Keratinocyte (primary cell): ENCODE measurements at regions not wholly inside any gene's neighbourhood (a gene's known extent, or its start where the extent isn't known, plus 50 kb on each side); places are given as distances from the start of the nearest gene placed in this dataset.
"Not testable (repeated sequence)": the region's sequence is repeated elsewhere in the genome, so short reads cannot be mapped to it uniquely, and the experiment has no call there.

Source experiments
- DNase-seq: peaks from one replicate; pipeline ENCODE4 v3.0.0-alpha.2; 2011; ENCODE audit warnings: low read depth, missing footprints, low spot score
- FAIRE-seq: peaks from 2 replicates; lab custom pipeline; 2011; peaks lifted over from hg19 to GRCh38; lab: Jason Lieb, UNC
- H2AFZ ChIP-seq: 2 replicates; pipeline ENCODE4 v1.6.0; 2012; ENCODE audit warnings: low read length, control low read depth, inconsistent platforms; ENCODE audit not compliant: control insufficient read depth
- H3K27ac ChIP-seq: 2 replicates; pipeline ENCODE4 v1.5.1; 2011; ENCODE audit warnings: low read length; ENCODE audit not compliant: control insufficient read depth, insufficient read depth
- H3K27me3 ChIP-seq: 3 replicates; pipeline ENCODE4 v1.6.0; 2011; ENCODE audit warnings: low read length; ENCODE audit not compliant: control insufficient read depth, insufficient read depth; ENCODE audit errors: extremely low read depth
- H3K36me3 ChIP-seq, 2 experiments: 2 replicates in 1 of 2; 3 replicates in 1 of 2; pipeline ENCODE4 v1.5.1; 2011; ENCODE audit warnings: low read length in 2 of 2, mild to moderate bottlenecking in 1 of 2; ENCODE audit not compliant: control insufficient read depth in 2 of 2, insufficient read depth in 2 of 2; ENCODE audit errors: extremely low read depth in 1 of 2
- H3K4me1 ChIP-seq: 3 replicates; pipeline ENCODE4 v1.5.1; 2011; ENCODE audit warnings: low read length; ENCODE audit not compliant: control insufficient read depth, insufficient read depth; ENCODE audit errors: extremely low read depth
- H3K4me2 ChIP-seq: 3 replicates; pipeline ENCODE4 v1.6.0; 2011; ENCODE audit warnings: low read depth, low read length; ENCODE audit not compliant: control insufficient read depth, insufficient read depth; ENCODE audit errors: extremely low read depth
- H3K4me3 ChIP-seq, 3 experiments: fragments of 200-600 bp in 1 of 3; sonication (generic) in 1 of 3; 2 replicates in 2 of 3; 3 replicates in 1 of 3; pipeline ENCODE4 v1.5.1; 2011 to 2016; ENCODE audit warnings: low read length in 3 of 3, mild to moderate bottlenecking in 3 of 3, control low read depth in 2 of 3, inconsistent platforms in 1 of 3, low read depth in 1 of 3, mixed read lengths in 1 of 3, mixed run types in 1 of 3, moderate library complexity in 1 of 3; ENCODE audit not compliant: control insufficient read depth in 2 of 3, insufficient read depth in 2 of 3; ENCODE audit errors: extremely low read depth in 1 of 3
- H3K79me2 ChIP-seq: 2 replicates; pipeline ENCODE4 v1.6.0; 2012; ENCODE audit warnings: low read length; ENCODE audit not compliant: control insufficient read depth, insufficient read depth
- H3K9ac ChIP-seq: 3 replicates; pipeline ENCODE4 v1.6.0; 2011; ENCODE audit warnings: low read length; ENCODE audit not compliant: control insufficient read depth, insufficient read depth; ENCODE audit errors: extremely low read depth
- H3K9me1 ChIP-seq: 3 replicates; pipeline ENCODE4 v1.6.0; 2011; ENCODE audit warnings: low read length; ENCODE audit not compliant: control insufficient read depth, insufficient read depth; ENCODE audit errors: extremely low read depth
- H3K9me3 ChIP-seq: 2 replicates; pipeline ENCODE4 v1.5.1; 2012; ENCODE audit warnings: low read depth, low read length; ENCODE audit not compliant: control insufficient read depth
- H4K20me1 ChIP-seq: 3 replicates; pipeline ENCODE4 v1.6.0; 2011; ENCODE audit warnings: low read length; ENCODE audit not compliant: control insufficient read depth, insufficient read depth; ENCODE audit errors: extremely low read depth
- CTCF ChIP-seq, 3 experiments: IDR thresholded peaks in 1 of 3; conservative IDR thresholded peaks in 1 of 3; optimal IDR thresholded peaks in 1 of 3; 2 replicates in 2 of 3; 3 replicates in 1 of 3; pipeline versions ENCODE3 to v1.5.1; 2011; ENCODE audit warnings: low read length in 3 of 3, mild to moderate bottlenecking in 3 of 3, moderate library complexity in 2 of 3, control low read depth in 1 of 3, inconsistent platforms in 1 of 3; ENCODE audit not compliant: insufficient read depth in 2 of 3; ENCODE audit errors: extremely low read depth in 1 of 3
- EZH2 ChIP-seq: IDR thresholded peaks from one replicate; pipeline ENCODE4 v1.6.1; 2012; ENCODE audit warnings: inconsistent platforms, mild to moderate bottlenecking, low read length, moderate library complexity
- dilution Hi-C: fragments of 300-500 bp; cut with MboI; formaldehyde crosslinking; loops from one replicate; pipeline ENCODE4 v1.7.0; 2020; ENCODE audit warnings: low sequenced_read_pairs; ENCODE audit not compliant: extremely low pct_ligation_motif_present

- Histone ChIP-seq H3K79me2 (no peaks in the 10 kb centered on the region), H2AFZ (no peak overlapping the region), H3K36me3 (no peaks in the 10 kb centered on the region), H3K9ac (no peak overlapping the region), H3K4me2 (no peak overlapping the region), H3K4me3 (no peak overlapping the region), H3K27ac (no peak overlapping the region), H3K9me3 (no peaks in the 10 kb centered on the region), H3K4me1 (no peaks in the 10 kb centered on the region), H3K9me1 (no peaks in the 10 kb centered on the region), H4K20me1 (no peaks in the 10 kb centered on the region), H3K27me3 (no peaks in the 10 kb centered on the region)
- FAIRE-seq (no peak), DNase-seq (no peak)
- dilution Hi-C loops, result no loop called here
- TF ChIP-seq CTCF (optimal IDR thresholded peaks at IDR 0.05 in 1 of 3, IDR thresholded peaks at IDR 0.05 in 1 of 3, conservative IDR thresholded peaks at IDR 0.05 in 1 of 3; ENCODE audit: extremely low read depth in 1 of 3, insufficient read depth in 2 of 3, low read length in 3 of 3), result no peak
- no peak for TF ChIP-seq EZH2
Observed at GRCh38 chr4:177191586-177191985, 118.1 kb upstream of the NEIL3 start.

GRCh38 chr4:177191991-177192390 lies 117.7 kb upstream of the NEIL3 start:
- Histone ChIP-seq H3K9ac (no peak overlapping the region), H3K9me1 (no peaks in the 10 kb centered on the region), H3K4me1 (no peaks in the 10 kb centered on the region), H3K4me2 (no peak overlapping the region), H2AFZ (no peak overlapping the region), H3K79me2 (no peaks in the 10 kb centered on the region), H3K27me3 (no peaks in the 10 kb centered on the region), H3K27ac (no peak overlapping the region), H3K9me3 (no peaks in the 10 kb centered on the region), H4K20me1 (no peaks in the 10 kb centered on the region), H3K4me3 (no peak overlapping the region), H3K36me3 (no peaks in the 10 kb centered on the region)
- no peak for DNase-seq
- FAIRE-seq, result no peak
- TF ChIP-seq EZH2 (no peak), CTCF (optimal IDR thresholded peaks at IDR 0.05 in 1 of 3, IDR thresholded peaks at IDR 0.05 in 1 of 3, conservative IDR thresholded peaks at IDR 0.05 in 1 of 3; ENCODE audit: extremely low read depth in 1 of 3, insufficient read depth in 2 of 3, low read length in 3 of 3) (no peak)
- dilution Hi-C loops, result no loop called here

GRCh38 chr4:177193024-177193715 lies 116.5 kb upstream of the NEIL3 start:
- H3K4me3 ChIP-seq, DNase-seq, H4K20me1 ChIP-seq, H3K4me2 ChIP-seq, H3K9me1 ChIP-seq, H2AFZ ChIP-seq, H3K27me3 ChIP-seq, H3K4me1 ChIP-seq, dilution Hi-C loops, H3K9me3 ChIP-seq, H3K9ac ChIP-seq, FAIRE-seq, H3K36me3 ChIP-seq, H3K79me2 ChIP-seq, H3K27ac ChIP-seq: not testable (repeated sequence)
